GM18505 (cell line): ENCODE measurements at regions not wholly inside any gene's neighbourhood (a gene's known extent, or its start where the extent isn't known, plus 50 kb on each side); places are given as distances from the start of the nearest gene placed in this dataset.
A peak's percentile ranks its signal among the peaks of the same experiment; 100 is the strongest.
"Not testable (repeated sequence)": the region's sequence is repeated elsewhere in the genome, so short reads cannot be mapped to it uniquely, and the experiment has no call there.

Source experiments
- ATAC-seq: cut with Tn5 transposase; IDR thresholded peaks from one replicate; pipeline ENCODE4 v1.9.1; 2021; ENCODE audit not compliant: unreplicated experiment

- ATAC-seq = not testable (repeated sequence)
Measured at GRCh38 chr9:42656789-42657188, 473.3 kb downstream of the SPATA31A6 start.

DNA sequence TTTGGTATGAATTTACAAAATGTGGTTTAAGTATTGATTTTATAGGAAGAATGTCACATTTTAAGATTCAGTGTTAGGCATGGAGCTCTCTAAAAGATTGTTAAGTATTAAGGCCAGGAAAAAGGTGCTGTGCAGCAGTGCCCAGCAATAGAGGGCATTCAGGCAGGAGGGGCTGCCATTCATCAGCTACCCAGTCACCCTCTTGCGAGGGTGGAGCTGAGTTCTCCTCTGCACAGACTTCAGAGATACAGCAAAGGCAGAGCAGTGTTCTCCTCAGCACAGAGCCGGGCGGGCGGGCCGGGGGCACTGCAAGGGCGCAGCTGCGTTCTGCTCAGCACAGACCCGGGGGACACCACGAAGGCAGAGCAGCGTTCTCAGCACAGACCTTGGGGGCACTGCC is 474.0 kb downstream of the SPATA31A6 start:
- not testable (repeated sequence) for ATAC-seq

- not testable (repeated sequence) for ATAC-seq
Measured at GRCh38 chr9:42697146-42697545, 513.7 kb downstream of the SPATA31A6 start.

- ATAC-seq = not testable (repeated sequence)
Measured at GRCh38 chr9:42702890-42703289, 519.4 kb downstream of the SPATA31A6 start.

- ATAC-seq = not testable (repeated sequence)
Measured at GRCh38 chr9:42724841-42725835, 541.7 kb downstream of the SPATA31A6 start.

- ATAC-seq = peak; percentile 84
Measured at GRCh38 chr9:42743030-42743814, 559.8 kb downstream of the SPATA31A6 start.

DNA sequence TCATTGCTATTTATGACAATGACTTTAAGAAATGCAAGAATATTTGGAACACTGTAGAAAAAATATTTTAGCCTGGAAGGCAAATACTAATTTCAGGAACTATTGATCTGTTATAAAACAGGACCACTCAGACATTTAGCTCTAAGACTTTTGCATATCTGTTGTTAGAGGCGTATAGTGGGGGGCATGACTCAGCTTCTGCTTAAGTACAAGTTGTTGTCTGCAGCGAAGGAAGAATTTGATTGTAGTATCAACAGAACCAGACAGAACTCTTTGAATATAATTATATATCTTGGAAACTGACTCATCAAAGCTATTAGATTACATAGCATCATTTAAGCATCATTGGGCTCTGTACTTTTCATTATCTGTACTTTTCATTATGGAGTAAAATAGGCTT is 573.8 kb downstream of the SPATA31A6 start:
- not testable (repeated sequence) for ATAC-seq

GRCh38 chr9:42759320-42759719 is 575.9 kb downstream of the SPATA31A6 start:
- not testable (repeated sequence) for ATAC-seq

- ATAC-seq = not testable (repeated sequence)
Measured at GRCh38 chr9:42782201-42782600, 598.7 kb downstream of the SPATA31A6 start.

- ATAC-seq = not testable (repeated sequence)
Measured at GRCh38 chr9:42792725-42793124, 609.3 kb downstream of the SPATA31A6 start.

GRCh38 chr9:42798571-42798970 is 615.1 kb downstream of the SPATA31A6 start:
- peak; percentile 72 for ATAC-seq

DNA sequence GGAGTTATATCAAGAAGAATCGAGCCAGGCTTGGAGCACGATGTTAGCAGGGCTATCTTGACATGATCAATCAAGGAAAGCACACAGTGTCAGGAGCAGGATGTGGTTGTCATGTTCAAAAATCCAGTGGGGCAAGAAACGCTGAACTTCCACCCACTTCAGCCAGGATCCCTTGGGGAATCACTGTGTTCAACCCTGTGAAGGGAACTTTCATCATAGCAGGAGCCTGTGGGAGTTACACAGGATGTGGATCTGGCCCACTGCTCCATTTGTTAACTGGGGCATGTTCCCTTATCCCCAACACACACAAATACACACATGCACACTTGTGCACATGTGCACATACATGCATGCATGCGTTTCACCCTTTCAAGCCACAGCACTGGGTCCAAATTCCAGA is 619.3 kb downstream of the SPATA31A6 start:
- not testable (repeated sequence) for ATAC-seq

GRCh38 chr9:42806674-42807073 is 623.2 kb downstream of the SPATA31A6 start:
- ATAC-seq = not testable (repeated sequence)

- not testable (repeated sequence) for ATAC-seq
Measured at GRCh38 chr9:42821468-42821867, 638.0 kb downstream of the SPATA31A6 start.

DNA sequence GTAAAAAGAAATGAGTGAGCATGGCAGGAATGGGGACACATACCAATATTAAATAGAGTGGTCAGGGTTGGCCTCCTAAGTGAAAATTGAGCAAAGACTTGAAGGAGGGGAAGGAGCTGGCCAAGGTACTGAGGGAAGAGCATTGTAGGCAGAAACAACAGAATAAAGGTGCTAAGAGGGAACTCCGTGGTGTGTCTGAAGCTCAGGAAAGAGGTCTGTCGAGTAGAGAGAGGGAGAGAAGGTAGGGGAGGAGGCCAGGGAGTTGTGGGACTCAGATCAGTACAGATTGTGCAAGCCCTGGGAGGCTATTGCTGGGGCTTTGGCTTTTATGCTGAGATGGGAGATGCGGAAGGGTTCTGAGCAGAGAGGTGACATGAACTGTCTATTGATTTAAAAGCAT is 664.7 kb downstream of the SPATA31A6 start:
- ATAC-seq = not testable (repeated sequence)

DNA sequence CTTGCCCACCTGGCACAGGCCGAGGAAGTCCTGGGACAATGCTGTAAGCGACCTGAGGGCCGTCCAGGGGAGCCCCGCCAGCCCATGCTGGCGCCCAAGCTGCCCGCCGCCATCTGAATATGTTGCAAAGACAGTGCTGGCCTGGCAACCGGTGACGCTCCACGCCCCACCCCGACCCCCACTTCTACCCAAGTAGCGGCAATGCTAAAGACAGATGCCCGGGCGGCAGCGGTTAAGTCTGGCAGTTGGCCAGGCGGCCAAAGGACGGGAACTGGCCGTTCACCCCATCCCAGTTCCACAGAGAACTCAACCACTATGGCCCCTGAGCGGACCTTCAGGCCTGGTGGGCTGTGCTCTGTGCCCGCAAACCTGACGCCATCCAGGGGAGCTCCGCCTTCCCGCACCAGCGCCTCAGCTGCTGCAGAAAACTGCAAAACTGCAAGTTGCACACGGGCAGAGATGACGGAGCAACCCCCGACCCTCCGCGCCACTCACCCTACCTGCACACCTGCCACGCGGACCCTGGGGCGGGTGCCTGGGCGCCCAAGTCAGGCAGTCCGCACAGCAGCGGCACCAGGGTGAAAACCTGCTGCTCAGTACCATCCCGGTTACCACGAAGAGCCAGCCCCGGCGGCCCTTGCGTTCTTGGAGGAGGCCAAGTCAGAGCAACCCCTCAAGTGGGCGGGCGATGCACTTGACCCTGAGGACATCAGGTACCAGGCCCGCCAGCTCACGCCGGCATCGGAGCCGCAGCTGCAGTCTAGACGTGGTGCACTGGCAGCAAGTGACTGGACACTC is 667.6 kb downstream of the SPATA31A6 start:
- ATAC-seq = not testable (repeated sequence)

- not testable (repeated sequence) for ATAC-seq
Measured at GRCh38 chr9:42851701-42852100, 668.2 kb downstream of the SPATA31A6 start.

GRCh38 chr9:42852133-42852930 is 668.9 kb downstream of the SPATA31A6 start:
- ATAC-seq = peak; percentile 78

DNA sequence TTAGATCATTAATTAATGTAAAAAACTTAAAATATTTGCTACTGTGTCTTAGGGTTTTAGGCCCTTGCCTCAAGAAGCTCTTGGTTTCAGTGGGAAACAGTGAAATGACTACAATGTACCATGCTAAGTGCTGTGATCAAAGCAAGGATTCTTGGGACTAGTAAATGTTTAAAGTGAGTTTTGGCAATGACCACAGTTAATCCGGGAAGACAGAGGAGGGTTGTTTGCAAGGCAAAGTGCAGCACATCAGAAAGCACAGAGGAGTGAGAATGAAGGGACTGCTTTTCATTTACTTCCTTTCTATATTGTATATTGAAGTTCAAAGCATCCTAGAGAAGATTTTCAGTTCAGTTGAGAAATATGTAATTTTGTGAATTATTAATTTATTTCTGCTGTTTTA is 676.7 kb downstream of the SPATA31A6 start:
- not testable (repeated sequence) for ATAC-seq

DNA sequence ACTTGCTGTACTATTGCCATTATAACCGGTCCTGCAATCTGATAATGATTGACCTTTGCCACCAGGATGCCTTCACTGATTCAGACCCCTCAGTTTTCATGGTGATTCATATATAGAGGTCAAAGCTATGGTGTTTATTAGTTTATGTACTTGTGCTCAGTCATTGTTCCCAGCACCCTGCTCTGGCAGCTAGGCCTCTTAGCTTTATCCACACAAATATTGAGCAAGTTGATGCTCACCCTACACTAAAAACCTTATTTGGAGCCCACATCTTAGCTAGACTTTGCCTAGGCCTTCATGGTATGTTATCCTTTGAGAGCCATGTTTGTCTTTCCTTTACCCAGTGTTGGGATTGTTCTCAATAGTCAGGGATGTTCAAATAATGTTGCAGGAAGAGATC is 679.0 kb downstream of the SPATA31A6 start:
- ATAC-seq = not testable (repeated sequence)
